ENCODE measurements at regions not wholly inside any gene's neighbourhood (a gene's known extent, or its start where the extent isn't known, plus 50 kb on each side); places are given as distances from the start of the nearest gene placed in this dataset.

DNA sequence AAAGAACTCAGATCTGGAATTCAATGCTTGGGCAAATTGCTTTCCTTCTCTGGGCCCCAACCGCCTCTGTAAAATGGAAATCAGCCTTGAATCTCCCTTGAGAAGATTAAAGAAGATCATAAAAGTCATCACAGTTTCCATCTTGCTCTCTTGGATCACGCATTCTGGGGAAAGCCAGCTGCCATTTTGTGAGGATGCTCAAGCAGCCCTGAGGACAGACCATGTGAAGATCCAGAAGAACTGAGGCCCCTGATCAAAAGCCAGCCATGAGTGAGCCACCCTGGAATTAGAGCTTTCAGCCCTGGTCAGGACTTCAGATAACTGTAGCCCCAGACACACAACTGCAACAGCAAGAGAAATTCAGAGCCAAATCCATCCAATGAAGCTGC is 229.3 kb downstream of the MN1 start:
- no peak for TF ChIP-seq EZH2 (IDR thresholded peaks at IDR 0.05; ENCODE audit: borderline replicate concordance, insufficient read depth, low read depth, low read length, poor library complexity, severe bottlenecking)
- TF ChIP-seq, protein P1, sequence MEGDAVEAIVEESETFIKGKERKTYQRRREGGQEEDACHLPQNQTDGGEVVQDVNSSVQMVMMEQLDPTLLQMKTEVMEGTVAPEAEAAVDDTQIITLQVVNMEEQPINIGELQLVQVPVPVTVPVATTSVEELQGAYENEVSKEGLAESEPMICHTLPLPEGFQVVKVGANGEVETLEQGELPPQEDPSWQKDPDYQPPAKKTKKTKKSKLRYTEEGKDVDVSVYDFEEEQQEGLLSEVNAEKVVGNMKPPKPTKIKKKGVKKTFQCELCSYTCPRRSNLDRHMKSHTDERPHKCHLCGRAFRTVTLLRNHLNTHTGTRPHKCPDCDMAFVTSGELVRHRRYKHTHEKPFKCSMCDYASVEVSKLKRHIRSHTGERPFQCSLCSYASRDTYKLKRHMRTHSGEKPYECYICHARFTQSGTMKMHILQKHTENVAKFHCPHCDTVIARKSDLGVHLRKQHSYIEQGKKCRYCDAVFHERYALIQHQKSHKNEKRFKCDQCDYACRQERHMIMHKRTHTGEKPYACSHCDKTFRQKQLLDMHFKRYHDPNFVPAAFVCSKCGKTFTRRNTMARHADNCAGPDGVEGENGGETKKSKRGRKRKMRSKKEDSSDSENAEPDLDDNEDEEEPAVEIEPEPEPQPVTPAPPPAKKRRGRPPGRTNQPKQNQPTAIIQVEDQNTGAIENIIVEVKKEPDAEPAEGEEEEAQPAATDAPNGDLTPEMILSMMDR (IDR thresholded peaks at IDR 0.05): no peak
